NCI-H1048 (cell line): ENCODE measurements at regions not wholly inside any gene's neighbourhood (a gene's known extent, or its start where the extent isn't known, plus 50 kb on each side); places are given as distances from the start of the nearest gene placed in this dataset.

Experiments
- DNase-seq: peaks from one replicate; lab custom pipeline; 2025; lab: John Stamatoyannopoulos, UW

DNA sequence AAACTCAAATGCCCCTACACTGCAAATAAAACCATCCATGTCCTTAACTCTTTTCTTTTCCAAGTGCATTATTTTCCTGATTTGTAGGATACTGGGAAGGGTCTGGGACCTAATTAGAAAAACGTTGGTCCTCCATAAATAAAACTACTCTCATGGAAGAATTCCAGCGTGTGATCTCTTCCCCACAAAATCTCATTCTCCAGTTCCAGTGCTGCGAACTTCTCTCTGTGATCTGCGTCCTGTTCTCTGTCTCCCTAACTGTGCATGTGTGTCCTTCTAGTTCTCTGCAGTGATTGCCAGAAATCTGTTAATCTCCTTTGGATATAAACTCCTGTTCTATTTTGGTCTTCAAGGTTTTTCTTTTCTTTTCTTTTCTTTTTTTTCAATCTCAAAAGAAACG lies 148.1 kb downstream of the BBOX1 start:
- no peak for DNase-seq

DNA sequence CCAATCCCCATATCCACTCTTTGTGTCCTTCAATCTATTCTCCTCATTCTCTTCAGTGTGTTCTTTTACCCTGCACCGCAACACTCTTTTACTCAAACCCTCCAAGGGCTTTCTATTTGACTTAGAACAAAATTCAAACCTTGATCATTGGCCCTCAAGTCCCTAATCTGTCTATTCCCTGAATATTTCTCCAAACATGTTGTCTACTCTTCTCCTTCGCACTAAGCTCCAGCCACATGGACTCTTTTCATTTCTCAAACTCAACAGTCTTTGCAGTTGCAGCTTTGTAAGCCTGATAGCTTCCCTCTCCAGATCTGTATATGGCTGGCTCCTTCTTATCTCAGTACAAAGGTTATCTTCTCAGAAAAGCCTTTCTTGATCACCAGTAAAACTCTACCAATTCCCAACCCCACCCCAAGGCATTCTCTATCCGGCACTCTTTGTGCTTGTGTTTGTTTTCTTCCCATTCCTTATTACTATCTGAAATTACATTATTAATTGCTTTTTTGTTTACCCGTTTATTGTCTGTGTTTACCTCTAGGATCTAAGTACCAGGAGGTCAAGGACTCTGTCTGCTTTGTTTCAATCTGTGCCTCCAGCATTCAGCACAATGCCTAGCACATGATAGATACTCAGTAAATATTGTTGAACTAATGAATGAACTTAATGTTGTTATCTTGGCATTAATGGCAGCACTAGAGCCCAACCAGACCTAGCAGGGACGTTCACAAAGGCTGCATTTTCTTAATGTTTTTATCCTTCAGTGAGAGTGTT lies 147.4 kb downstream of the BBOX1 start:
- DNase-seq, result no peak

DNA sequence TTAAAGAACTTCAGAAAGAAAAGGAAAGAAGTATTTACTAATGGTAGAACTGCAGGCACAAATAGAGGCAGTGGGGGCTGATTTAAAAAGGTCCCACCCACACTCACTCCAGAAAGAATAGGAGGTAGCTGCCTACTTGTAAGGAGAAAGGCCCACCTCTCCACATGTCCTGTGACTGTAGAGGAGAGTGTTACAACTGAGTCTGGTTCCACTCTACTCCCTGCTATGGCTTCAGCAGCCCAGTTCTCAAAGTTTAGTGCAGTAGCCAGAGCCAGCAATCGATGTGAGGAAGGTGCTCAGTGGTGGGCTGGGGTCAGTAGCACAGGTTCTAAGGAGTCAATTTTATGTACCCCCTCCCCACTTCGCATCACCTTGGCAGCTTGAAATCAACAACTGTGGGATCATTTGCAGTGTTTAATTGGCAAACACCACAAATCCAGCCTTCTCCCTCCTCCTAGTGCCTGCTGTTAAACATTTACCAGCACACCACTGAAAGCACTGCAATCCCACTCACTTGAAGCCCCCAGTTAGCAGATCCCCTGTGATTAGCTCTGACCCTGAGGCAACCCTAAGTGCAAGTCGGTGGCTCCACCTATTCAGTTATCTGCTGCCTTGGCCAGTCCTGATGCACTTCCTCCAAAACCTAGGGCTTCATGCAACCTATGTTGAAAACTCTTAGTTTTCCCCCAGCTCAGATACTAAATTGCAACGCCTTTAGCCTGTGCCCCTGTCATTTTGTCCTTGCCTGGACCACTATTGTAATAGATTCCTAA lies 146.6 kb downstream of the BBOX1 start:
- no peak for DNase-seq

DNA sequence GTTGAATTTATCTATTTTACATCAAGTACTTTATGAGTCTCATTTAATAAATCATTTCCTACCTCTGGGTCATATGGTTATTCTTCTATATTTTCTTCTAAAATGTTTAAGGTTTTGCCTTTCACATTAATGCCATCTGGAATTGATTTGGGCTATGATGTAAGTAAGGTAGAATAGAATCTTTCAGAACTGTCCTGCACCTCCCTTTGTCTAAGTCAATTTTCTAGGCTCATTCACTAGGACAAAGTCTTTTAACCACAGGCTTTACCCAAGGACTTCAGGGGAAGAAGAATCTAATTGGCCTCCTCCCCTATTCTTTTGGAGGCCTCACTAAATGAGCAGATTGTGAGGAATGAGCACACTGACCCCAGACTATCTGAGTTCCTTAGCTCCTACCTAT lies 146.0 kb downstream of the BBOX1 start:
- no peak for DNase-seq

DNA sequence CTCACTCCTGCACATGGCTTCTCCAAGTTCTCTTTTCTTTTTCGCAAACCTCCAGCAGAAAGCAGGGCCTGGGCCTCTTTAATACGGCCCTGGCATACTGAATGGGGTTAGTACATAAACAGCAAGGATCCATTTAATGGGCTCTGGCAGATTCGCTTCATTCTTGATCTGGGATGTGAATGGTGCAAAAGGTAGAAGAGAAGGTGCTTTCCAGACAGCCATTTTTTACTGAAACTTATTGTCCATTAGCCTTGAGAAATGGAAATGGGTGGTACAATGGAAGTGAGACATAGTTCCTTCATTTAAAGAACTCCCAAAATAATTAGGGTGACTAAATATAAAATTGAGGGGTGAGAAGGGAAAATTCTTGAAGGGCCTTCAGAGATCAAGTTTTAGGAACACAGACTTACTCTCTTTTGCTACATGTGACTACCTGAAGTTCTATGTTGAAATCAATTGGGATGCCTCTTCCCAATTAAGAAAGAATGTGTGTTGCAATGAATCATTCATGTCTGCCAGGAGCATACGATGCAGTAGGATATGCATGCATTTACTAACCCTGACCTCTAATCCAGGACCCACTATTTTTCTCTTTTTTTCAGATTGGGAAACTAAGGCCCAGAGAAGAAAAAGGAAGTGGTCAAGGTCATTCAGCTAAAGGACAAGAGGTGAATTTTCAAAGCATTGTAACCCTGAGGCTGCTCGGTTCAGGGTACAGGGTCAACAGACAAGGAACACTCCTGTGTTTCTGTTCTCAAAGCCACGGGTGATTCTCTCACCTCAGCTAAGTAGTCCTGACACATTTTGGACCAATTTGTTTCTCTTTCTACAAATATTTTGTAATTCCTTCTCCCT lies 144.1 kb downstream of the BBOX1 start:
- DNase-seq, result no peak

DNA sequence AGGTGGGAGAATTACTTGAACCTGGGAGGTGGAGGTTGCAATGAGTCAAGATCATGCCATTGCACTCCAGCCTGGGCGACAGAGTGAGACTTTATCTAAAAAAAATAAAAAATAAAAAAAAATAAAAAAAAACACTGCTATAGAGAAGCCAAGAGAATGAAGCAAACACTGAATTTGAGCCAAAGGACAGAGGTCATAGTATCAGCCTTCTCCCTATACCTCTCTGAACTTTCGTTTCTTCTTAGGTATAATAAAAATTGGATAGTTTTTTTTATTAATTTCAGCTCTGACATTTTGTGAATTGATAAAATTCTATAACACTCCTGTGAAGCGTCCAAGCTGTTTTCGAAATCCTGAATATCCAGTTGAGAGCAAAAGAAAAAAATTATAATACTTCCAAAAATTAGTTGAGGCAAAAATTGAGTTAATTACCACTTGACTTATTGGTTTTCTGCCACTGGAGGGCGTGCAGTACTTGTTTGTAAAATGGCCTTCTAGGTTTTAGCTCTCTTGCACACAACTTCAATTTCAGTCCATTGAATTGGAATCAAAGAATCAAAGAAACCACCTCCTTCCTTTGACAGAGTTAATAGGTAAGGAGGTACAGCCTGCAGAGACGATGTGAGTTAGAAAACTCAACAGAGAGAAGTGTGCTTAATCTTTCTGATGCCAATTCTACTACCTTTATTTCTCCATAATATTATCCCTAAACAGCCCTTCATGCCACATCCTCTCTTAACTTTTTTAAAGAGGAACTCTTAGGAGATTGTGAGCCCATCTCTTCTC lies 143.2 kb downstream of the BBOX1 start:
- DNase-seq, result peak; percentile 28

DNA sequence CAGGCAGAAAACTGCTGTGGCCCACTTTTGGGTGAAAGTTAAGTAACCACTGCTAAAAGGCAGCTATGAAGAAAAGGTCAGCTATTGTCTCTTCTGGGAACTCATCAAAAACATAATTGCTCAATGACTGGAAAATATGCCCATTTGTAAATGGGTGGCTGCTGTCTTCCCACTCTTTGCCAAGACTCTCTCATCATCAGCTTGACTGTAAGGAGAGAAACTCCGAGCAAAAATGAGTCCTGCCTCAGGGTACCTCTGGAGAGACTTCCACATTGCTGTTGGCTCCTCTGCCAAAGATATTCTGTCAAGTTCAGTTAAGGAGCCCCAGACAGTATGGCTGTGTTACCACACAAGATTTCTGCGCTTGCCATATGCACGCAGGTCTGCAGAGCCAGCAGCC lies 138.7 kb downstream of the BBOX1 start:
- DNase-seq, result no peak

DNA sequence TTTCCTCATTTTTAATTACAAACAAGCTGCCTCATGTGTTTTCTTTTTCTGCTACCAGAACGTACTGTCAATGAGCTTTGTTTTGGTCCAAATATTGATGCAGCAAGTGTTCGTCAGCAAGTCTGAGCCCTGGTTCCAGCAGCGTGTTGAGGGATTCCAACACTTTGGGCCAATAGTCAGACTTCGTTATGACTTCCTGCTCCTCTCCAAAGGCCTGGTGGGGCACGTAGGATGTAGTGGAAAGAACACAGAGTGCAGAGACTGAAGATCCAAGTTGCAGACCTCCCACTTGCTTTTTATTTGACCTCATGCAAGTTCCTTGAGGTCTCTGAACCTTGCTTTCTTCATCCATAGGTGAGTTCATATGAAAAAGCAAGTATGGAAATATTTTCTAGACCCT lies 138.2 kb downstream of the BBOX1 start:
- no peak for DNase-seq
